ENCODE measurements at regions not wholly inside any gene's neighbourhood (a gene's known extent, or its start where the extent isn't known, plus 50 kb on each side); places are given as distances from the start of the nearest gene placed in this dataset.

- Mint-ChIP-seq H3K27me3 (no peaks in the 10 kb centered on the region), H3K27ac (no peak overlapping the region), H3K9me3 (no peaks in the 10 kb centered on the region), H3K4me1 (ENCODE audit: low read depth) (no peaks in the 10 kb centered on the region), H3K4me3 (no peak overlapping the region), H3K36me3 (ENCODE audit: low read depth) (no peaks in the 10 kb centered on the region)
- no peaks in the 10 kb centered on the region for H3K27me3 ChIP-seq (ENCODE audit: control insufficient read depth in 1 of 2, insufficient read depth in 2 of 2, low read length in 2 of 2)
- no peak for TF ChIP-seq CTCF (IDR thresholded peaks at IDR 0.05)
- no peaks in the 10 kb centered on the region for H3K36me3 ChIP-seq (ENCODE audit: insufficient read depth, low read length)
- ATAC-seq (ENCODE audit: poor library complexity) (no peak), DNase-seq (no peak)
- ChIA-PET CTCF (no interaction called here), POLR2A (no interaction called here)
- H3K4me1 ChIP-seq (ENCODE audit: insufficient read depth, low read length), result no peaks in the 10 kb centered on the region
- intact Hi-C loops (cut with DNase I, micrococcal nuclease), result no loop called here
- H3K4me3 ChIP-seq (ENCODE audit: low read length), result no peak overlapping the region
- H3K9me3 ChIP-seq (ENCODE audit: control insufficient read depth in 1 of 2, insufficient read depth in 1 of 2, low read length in 2 of 2), result no peaks in the 10 kb centered on the region
- no peak overlapping the region for H3K27ac ChIP-seq (ENCODE audit: low read depth in 1 of 2, low read length in 2 of 2)
Measured at GRCh38 chr3:87414271-87414670, 137.9 kb upstream of the POU1F1 start.

- Histone ChIP-seq H3K4me1 (ENCODE audit: insufficient read depth, low read length) (no peaks in the 10 kb centered on the region), H3K27ac (ENCODE audit: low read depth in 1 of 2, low read length in 2 of 2) (no peak overlapping the region), H3K27me3 (ENCODE audit: control insufficient read depth in 1 of 2, insufficient read depth in 2 of 2, low read length in 2 of 2) (no peaks in the 10 kb centered on the region), H3K4me3 (ENCODE audit: low read length) (no peak overlapping the region), H3K9me3 (ENCODE audit: control insufficient read depth in 1 of 2, insufficient read depth in 1 of 2, low read length in 2 of 2) (no peaks in the 10 kb centered on the region), H3K36me3 (ENCODE audit: insufficient read depth, low read length) (no peaks in the 10 kb centered on the region)
- intact Hi-C loops (cut with DNase I, micrococcal nuclease), result no loop called here
- DNase-seq (no peak), ATAC-seq (ENCODE audit: poor library complexity) (no peak)
- Mint-ChIP-seq H3K27me3 (no peaks in the 10 kb centered on the region), H3K9me3 (no peaks in the 10 kb centered on the region), H3K4me1 (ENCODE audit: low read depth) (no peaks in the 10 kb centered on the region), H3K27ac (no peak overlapping the region), H3K36me3 (ENCODE audit: low read depth) (no peaks in the 10 kb centered on the region), H3K4me3 (no peak overlapping the region)
- TF ChIP-seq CTCF (IDR thresholded peaks at IDR 0.05), result no peak
- ChIA-PET POLR2A (no interaction called here), CTCF (no interaction called here)
Measured at GRCh38 chr3:87413814-87414213, 137.4 kb upstream of the POU1F1 start.

- Mint-ChIP-seq H3K27ac (no peak overlapping the region), H3K36me3 (ENCODE audit: low read depth) (no peaks in the 10 kb centered on the region), H3K27me3 (no peaks in the 10 kb centered on the region), H3K4me3 (no peak overlapping the region), H3K9me3 (no peaks in the 10 kb centered on the region), H3K4me1 (ENCODE audit: low read depth) (no peaks in the 10 kb centered on the region)
- TF ChIP-seq CTCF (IDR thresholded peaks at IDR 0.05), result no peak
- CTCF ChIA-PET, result no interaction called here
- Histone ChIP-seq H3K4me3 (ENCODE audit: low read length) (no peak overlapping the region), H3K4me1 (ENCODE audit: insufficient read depth, low read length) (no peaks in the 10 kb centered on the region), H3K9me3 (ENCODE audit: control insufficient read depth in 1 of 2, insufficient read depth in 1 of 2, low read length in 2 of 2) (no peaks in the 10 kb centered on the region), H3K27me3 (ENCODE audit: control insufficient read depth in 1 of 2, insufficient read depth in 2 of 2, low read length in 2 of 2) (no peaks in the 10 kb centered on the region), H3K27ac (ENCODE audit: low read depth in 1 of 2, low read length in 2 of 2) (no peak overlapping the region), H3K36me3 (ENCODE audit: insufficient read depth, low read length) (no peaks in the 10 kb centered on the region)
- DNase-seq (no peak), ATAC-seq (ENCODE audit: poor library complexity) (no peak)
- intact Hi-C loops (cut with DNase I, micrococcal nuclease), result no loop called here
- POLR2A ChIA-PET, result no interaction called here
Measured at GRCh38 chr3:87410110-87410509, 133.7 kb upstream of the POU1F1 start.

Data from CD4-positive, alpha-beta T cell (primary cell).